Large intestine (tissue), 3 donors: ENCODE measurements at regions not wholly inside any gene's neighbourhood (a gene's known extent, or its start where the extent isn't known, plus 50 kb on each side); places are given as distances from the start of the nearest gene placed in this dataset.
"Not testable (repeated sequence)": the region's sequence is repeated elsewhere in the genome, so short reads cannot be mapped to it uniquely, and the experiment has no call there.

Experiments used
- DNase-seq, 2 donors: peaks; one replicate each; pipeline versions ENCODE4 v3.0.0 to v3.0.0-alpha.2; 2013
- H3K27ac ChIP-seq: one replicate; pipeline ENCODE4 v1.5.1; 2013; ENCODE audit warnings: low read length
- H3K27me3 ChIP-seq: 2 replicates; pipeline ENCODE4 v1.6.1; 2013; ENCODE audit warnings: low read length; ENCODE audit not compliant: control insufficient read depth, insufficient read depth
- H3K36me3 ChIP-seq: 2 replicates; pipeline ENCODE4 v1.6.1; 2013; ENCODE audit warnings: low read length; ENCODE audit not compliant: control insufficient read depth, insufficient read depth
- H3K4me1 ChIP-seq: one replicate; pipeline ENCODE4 v1.6.1; 2013; ENCODE audit warnings: low read length; ENCODE audit not compliant: control insufficient read depth, insufficient read depth
- H3K4me3 ChIP-seq: one replicate; pipeline ENCODE4 v1.5.1; 2013; ENCODE audit warnings: low read length
- H3K9me3 ChIP-seq: one replicate; pipeline ENCODE4 v1.6.1; 2013; ENCODE audit warnings: mild to moderate bottlenecking, low read depth, low read length, moderate library complexity; ENCODE audit not compliant: control insufficient read depth
- WGBS: methylation state at CpG from one replicate; pipeline ENCODE4 v1.1.5; 2013; ENCODE audit warnings: low lambda C conversion rate; ENCODE audit not compliant: insufficient coverage; 5-methylcytosine and 5-hydroxymethylcytosine counted together

GRCh38 chr22:33186816-33187215 is 128.6 kb upstream of the SYN3 start:
- Histone ChIP-seq H3K27ac (no peak overlapping the region), H3K27me3 (no peaks in the 10 kb centered on the region), H3K9me3 (no peaks in the 10 kb centered on the region), H3K4me1 (no peaks in the 10 kb centered on the region), H3K36me3 (no peaks in the 10 kb centered on the region), H3K4me3 (no peak overlapping the region)
- 93% methylated on average over 2 of the region's 2 CpGs for WGBS
- DNase-seq = no peak

- no peak for DNase-seq
- no peak overlapping the region for H3K4me3 ChIP-seq
- 100% methylated on average over 1 of the region's 4 CpGs for WGBS
- H3K27me3 ChIP-seq = no peaks in the 10 kb centered on the region
- H3K4me1 ChIP-seq = no peaks in the 10 kb centered on the region
- no peaks in the 10 kb centered on the region for H3K9me3 ChIP-seq
- H3K27ac ChIP-seq = no peak overlapping the region
- H3K36me3 ChIP-seq = no peaks in the 10 kb centered on the region
Measured at GRCh38 chr22:33180356-33180755, 122.2 kb upstream of the SYN3 start.

- no peaks in the 10 kb centered on the region for H3K4me1 ChIP-seq
- no peaks in the 10 kb centered on the region for H3K9me3 ChIP-seq
- H3K27ac ChIP-seq = no peak overlapping the region
- H3K36me3 ChIP-seq = no peaks in the 10 kb centered on the region
- WGBS = no CpG with 5 or more reads among the region's 4 CpGs
- no peak overlapping the region for H3K4me3 ChIP-seq
- no peak for DNase-seq
- H3K27me3 ChIP-seq = no peaks in the 10 kb centered on the region
Measured at GRCh38 chr22:33167998-33168790, 110.0 kb upstream of the SYN3 start.

- Histone ChIP-seq H3K4me3 (no peak overlapping the region), H3K4me1 (no peaks in the 10 kb centered on the region), H3K27ac (no peak overlapping the region), H3K36me3 (no peaks in the 10 kb centered on the region), H3K9me3 (no peaks in the 10 kb centered on the region), H3K27me3 (no peaks in the 10 kb centered on the region)
- DNase-seq = no peak
- WGBS = no CpG with 5 or more reads among the region's 7 CpGs
Measured at GRCh38 chr22:33166206-33166605, 108.0 kb upstream of the SYN3 start.

GRCh38 chr22:33163815-33164214 is 105.6 kb upstream of the SYN3 start:
- H3K36me3 ChIP-seq = no peaks in the 10 kb centered on the region
- H3K4me3 ChIP-seq = no peak overlapping the region
- no peak overlapping the region for H3K27ac ChIP-seq
- H3K27me3 ChIP-seq = no peaks in the 10 kb centered on the region
- 14% methylated on average over 1 of the region's 4 CpGs for WGBS
- no peaks in the 10 kb centered on the region for H3K9me3 ChIP-seq
- DNase-seq = no peak
- H3K4me1 ChIP-seq = no peaks in the 10 kb centered on the region

- Histone ChIP-seq H3K4me1 (no peaks in the 10 kb centered on the region), H3K9me3 (no peaks in the 10 kb centered on the region), H3K4me3 (no peak overlapping the region), H3K27ac (no peak overlapping the region), H3K36me3 (no peaks in the 10 kb centered on the region), H3K27me3 (no peaks in the 10 kb centered on the region)
- no CpG with 5 or more reads among the region's 3 CpGs for WGBS
- no peak for DNase-seq
Measured at GRCh38 chr22:33162196-33162595, 104.0 kb upstream of the SYN3 start.

GRCh38 chr22:33160525-33160924 is 102.3 kb upstream of the SYN3 start:
- Histone ChIP-seq H3K36me3 (no peaks in the 10 kb centered on the region), H3K4me1 (no peaks in the 10 kb centered on the region), H3K27me3 (no peaks in the 10 kb centered on the region), H3K4me3 (no peak overlapping the region), H3K27ac (no peak overlapping the region), H3K9me3 (no peaks in the 10 kb centered on the region)
- no CpG with 5 or more reads among the region's 1 CpG for WGBS
- no peak for DNase-seq

GRCh38 chr22:33154967-33155366 is 96.8 kb upstream of the SYN3 start:
- not testable (repeated sequence) for H3K9me3 ChIP-seq, H3K4me1 ChIP-seq, H3K36me3 ChIP-seq, H3K27ac ChIP-seq, DNase-seq, H3K27me3 ChIP-seq, H3K4me3 ChIP-seq
- no CpG with 5 or more reads among the region's 1 CpG for WGBS

GRCh38 chr22:33149611-33150010 is 91.4 kb upstream of the SYN3 start:
- H3K27me3 ChIP-seq = no peaks in the 10 kb centered on the region
- no peaks in the 10 kb centered on the region for H3K4me1 ChIP-seq
- WGBS = 100% methylated on average over 1 of the region's 2 CpGs
- no peaks in the 10 kb centered on the region for H3K36me3 ChIP-seq
- no peaks in the 10 kb centered on the region for H3K9me3 ChIP-seq
- H3K4me3 ChIP-seq = no peak overlapping the region
- no peak overlapping the region for H3K27ac ChIP-seq
- no peak for DNase-seq

GRCh38 chr22:33144721-33145120 is 86.5 kb upstream of the SYN3 start:
- Histone ChIP-seq H3K4me1 (no peaks in the 10 kb centered on the region), H3K36me3 (no peaks in the 10 kb centered on the region), H3K4me3 (no peak overlapping the region), H3K27me3 (no peaks in the 10 kb centered on the region), H3K9me3 (no peaks in the 10 kb centered on the region), H3K27ac (no peak overlapping the region)
- DNase-seq = no peak
- 83% methylated on average over 1 of the region's 1 CpG for WGBS
